ENCODE measurements at regions not wholly inside any gene's neighbourhood (a gene's known extent, or its start where the extent isn't known, plus 50 kb on each side); places are given as distances from the start of the nearest gene placed in this dataset.
"Not testable (repeated sequence)": the region's sequence is repeated elsewhere in the genome, so short reads cannot be mapped to it uniquely, and the experiment has no call there.

- Mint-ChIP-seq H3K27ac (peak overlapping the region; percentile 90), H3K9me3 (no peaks in the 10 kb centered on the region), H3K4me1 (peaks cover 44% of the 10 kb centered on the region), H3K4me3 (peak overlapping the region; percentile 48), H3K36me3 (peaks cover 5% of the 10 kb centered on the region)
- DNase-seq (ENCODE audit: low spot score in 2 of 2) (peak in 1 of 2 donors; percentile 50), ATAC-seq (peak; percentile 61)
Measured at GRCh38 chr12:47349137-47350061, 269.6 kb upstream of the AMIGO2 start.

- no peak for DNase-seq (ENCODE audit: low spot score in 2 of 2)
- Mint-ChIP-seq H3K27ac (peak overlapping the region; percentile 90), H3K4me1 (peaks cover 34% of the 10 kb centered on the region)
Measured at GRCh38 chr12:47348206-47348605, 268.4 kb upstream of the AMIGO2 start.

GRCh38 chr12:47346251-47347019 lies 266.7 kb upstream of the AMIGO2 start:
- no peak for ATAC-seq
- no peak overlapping the region for H3K27ac Mint-ChIP-seq

More at GRCh38 chr12:47348206-47348605, 268.4 kb upstream of the AMIGO2 start:
- no peaks in the 10 kb centered on the region for H3K9me3 Mint-ChIP-seq
- no peaks in the 10 kb centered on the region for H3K36me3 Mint-ChIP-seq
- H3K4me3 Mint-ChIP-seq = no peak overlapping the region
- ATAC-seq = no peak

GRCh38 chr12:47343684-47344567 lies 264.2 kb upstream of the AMIGO2 start:
- Mint-ChIP-seq H3K4me3 (no peak overlapping the region), H3K36me3 (no peaks in the 10 kb centered on the region), H3K9me3 (no peaks in the 10 kb centered on the region), H3K4me1 (peaks cover 7% of the 10 kb centered on the region), H3K27ac (no peak overlapping the region)
- no peak for ATAC-seq
- DNase-seq (ENCODE audit: low spot score in 2 of 2) = no peak

More at GRCh38 chr12:47346251-47347019, 266.7 kb upstream of the AMIGO2 start:
- peak in 1 of 2 donors; percentile 30 for DNase-seq (ENCODE audit: low spot score in 2 of 2)
- no peak overlapping the region for H3K4me3 Mint-ChIP-seq
- peaks cover 27% of the 10 kb centered on the region for H3K4me1 Mint-ChIP-seq
- H3K36me3 Mint-ChIP-seq = no peaks in the 10 kb centered on the region
- no peaks in the 10 kb centered on the region for H3K9me3 Mint-ChIP-seq

GRCh38 chr12:47340411-47341015 lies 260.8 kb upstream of the AMIGO2 start:
- ATAC-seq (no peak), DNase-seq (ENCODE audit: low spot score in 2 of 2) (no peak)
- Mint-ChIP-seq H3K9me3 (peaks cover 9% of the 10 kb centered on the region), H3K27ac (no peak overlapping the region), H3K4me1 (no peaks in the 10 kb centered on the region), H3K36me3 (no peaks in the 10 kb centered on the region), H3K4me3 (no peak overlapping the region)

GRCh38 chr12:47337581-47337980 lies 257.8 kb upstream of the AMIGO2 start:
- Mint-ChIP-seq H3K4me3 (no peak overlapping the region), H3K36me3 (no peaks in the 10 kb centered on the region), H3K9me3 (peaks cover 9% of the 10 kb centered on the region), H3K27ac (no peak overlapping the region), H3K4me1 (peaks cover 14% of the 10 kb centered on the region)
- ATAC-seq = no peak
- DNase-seq (ENCODE audit: low spot score in 2 of 2) = no peak

- Mint-ChIP-seq H3K4me1 (peaks cover 30% of the 10 kb centered on the region), H3K9me3 (peaks cover 14% of the 10 kb centered on the region)
- H3K4me3 Mint-ChIP-seq; ATAC-seq; DNase-seq (ENCODE audit: low spot score in 2 of 2); H3K27ac Mint-ChIP-seq; H3K36me3 Mint-ChIP-seq: not testable (repeated sequence)
Measured at GRCh38 chr12:47333271-47333858, 253.6 kb upstream of the AMIGO2 start.

GRCh38 chr12:47328831-47329545 lies 249.2 kb upstream of the AMIGO2 start:
- ATAC-seq (peak; percentile 40), DNase-seq (ENCODE audit: low spot score in 2 of 2) (no peak)
- Mint-ChIP-seq H3K36me3 (no peaks in the 10 kb centered on the region), H3K27ac (peak overlapping the region; percentile 67), H3K4me1 (peaks cover 26% of the 10 kb centered on the region), H3K9me3 (peaks cover 6% of the 10 kb centered on the region), H3K4me3 (no peak overlapping the region)

GRCh38 chr12:47326190-47326589 lies 246.4 kb upstream of the AMIGO2 start:
- H3K36me3 Mint-ChIP-seq = no peaks in the 10 kb centered on the region
- no peak for ATAC-seq
- peaks cover 28% of the 10 kb centered on the region for H3K4me1 Mint-ChIP-seq

GRCh38 chr12:47323802-47324201 lies 244.0 kb upstream of the AMIGO2 start:
- no peak for DNase-seq (ENCODE audit: low spot score in 2 of 2)
- ATAC-seq = peak; percentile 63
- peaks cover 3% of the 10 kb centered on the region for H3K9me3 Mint-ChIP-seq
- H3K4me1 Mint-ChIP-seq = peaks cover 18% of the 10 kb centered on the region
- H3K36me3 Mint-ChIP-seq = no peaks in the 10 kb centered on the region
- H3K27ac Mint-ChIP-seq = peak overlapping the region; percentile 46
- H3K4me3 Mint-ChIP-seq = no peak overlapping the region

More at GRCh38 chr12:47326190-47326589, 246.4 kb upstream of the AMIGO2 start:
- H3K27ac Mint-ChIP-seq = no peak overlapping the region
- H3K4me3 Mint-ChIP-seq = no peak overlapping the region
- H3K9me3 Mint-ChIP-seq = peaks cover 6% of the 10 kb centered on the region
- no peak for DNase-seq (ENCODE audit: low spot score in 2 of 2)

GRCh38 chr12:47321436-47321835 lies 241.7 kb upstream of the AMIGO2 start:
- ATAC-seq = no peak
- no peak for DNase-seq (ENCODE audit: low spot score in 2 of 2)
- no peaks in the 10 kb centered on the region for H3K9me3 Mint-ChIP-seq
- no peaks in the 10 kb centered on the region for H3K36me3 Mint-ChIP-seq
- H3K4me1 Mint-ChIP-seq = peaks cover 18% of the 10 kb centered on the region
- H3K27ac Mint-ChIP-seq = no peak overlapping the region
- no peak overlapping the region for H3K4me3 Mint-ChIP-seq

GRCh38 chr12:47319746-47320145 lies 240.0 kb upstream of the AMIGO2 start:
- Mint-ChIP-seq H3K4me3 (no peak overlapping the region), H3K4me1 (peaks cover 19% of the 10 kb centered on the region), H3K9me3 (no peaks in the 10 kb centered on the region), H3K36me3 (no peaks in the 10 kb centered on the region), H3K27ac (no peak overlapping the region)
- ATAC-seq (no peak), DNase-seq (ENCODE audit: low spot score in 2 of 2) (no peak)

- DNase-seq (ENCODE audit: low spot score in 2 of 2) (no peak), ATAC-seq (no peak)
- no peaks in the 10 kb centered on the region for H3K9me3 Mint-ChIP-seq
- no peaks in the 10 kb centered on the region for H3K36me3 Mint-ChIP-seq
- peak overlapping the region; percentile 1 for H3K27ac Mint-ChIP-seq
- peaks cover 19% of the 10 kb centered on the region for H3K4me1 Mint-ChIP-seq
- no peak overlapping the region for H3K4me3 Mint-ChIP-seq
Measured at GRCh38 chr12:47318963-47319362, 239.2 kb upstream of the AMIGO2 start.
